ENCODE measurements at regions not wholly inside any gene's neighbourhood (a gene's known extent, or its start where the extent isn't known, plus 50 kb on each side); places are given as distances from the start of the nearest gene placed in this dataset.
"Not testable (repeated sequence)": the region's sequence is repeated elsewhere in the genome, so short reads cannot be mapped to it uniquely, and the experiment has no call there.

GRCh38 chr15:96054621-96055020 lies 275.9 kb upstream of the NR2F2 start:
- no peak for DNase-seq

GRCh38 chr15:96058103-96058851 lies 272.2 kb upstream of the NR2F2 start:
- DNase-seq = no peak

DNA sequence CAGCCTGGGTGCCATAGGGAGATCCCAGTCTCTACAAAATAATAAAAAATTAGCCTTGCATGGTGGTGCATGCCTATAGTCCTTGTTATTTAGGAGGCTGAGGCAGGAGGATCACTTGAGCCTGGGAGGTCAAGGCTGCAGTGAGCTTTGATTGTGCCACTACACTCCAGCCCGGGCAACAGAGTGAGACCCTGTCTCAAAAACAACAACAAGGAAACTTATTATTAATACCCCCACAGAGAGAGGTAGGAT lies 271.7 kb upstream of the NR2F2 start:
- not testable (repeated sequence) for DNase-seq

DNA sequence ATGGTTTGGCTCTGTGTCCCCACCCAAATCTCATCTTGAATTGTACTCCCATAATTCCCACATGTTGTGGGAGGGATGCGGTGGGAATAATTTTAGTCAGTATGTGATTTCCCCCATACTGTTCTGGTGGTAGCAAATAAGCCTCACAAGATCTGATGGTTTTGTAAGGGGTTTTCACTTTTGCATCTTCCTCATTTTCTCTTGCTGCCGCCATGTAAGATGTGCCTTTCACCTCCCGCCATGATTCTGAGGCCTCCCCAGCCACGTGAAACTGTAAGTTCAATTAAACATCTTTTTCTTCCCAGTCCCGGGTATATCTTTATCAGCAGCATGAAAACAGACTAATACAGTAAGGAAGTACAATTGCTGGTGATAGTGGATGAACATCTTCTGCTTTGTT lies 269.9 kb upstream of the NR2F2 start:
- DNase-seq = not testable (repeated sequence)

- no peak for DNase-seq
Observed at GRCh38 chr15:96064351-96064756, 266.1 kb upstream of the NR2F2 start.

DNA sequence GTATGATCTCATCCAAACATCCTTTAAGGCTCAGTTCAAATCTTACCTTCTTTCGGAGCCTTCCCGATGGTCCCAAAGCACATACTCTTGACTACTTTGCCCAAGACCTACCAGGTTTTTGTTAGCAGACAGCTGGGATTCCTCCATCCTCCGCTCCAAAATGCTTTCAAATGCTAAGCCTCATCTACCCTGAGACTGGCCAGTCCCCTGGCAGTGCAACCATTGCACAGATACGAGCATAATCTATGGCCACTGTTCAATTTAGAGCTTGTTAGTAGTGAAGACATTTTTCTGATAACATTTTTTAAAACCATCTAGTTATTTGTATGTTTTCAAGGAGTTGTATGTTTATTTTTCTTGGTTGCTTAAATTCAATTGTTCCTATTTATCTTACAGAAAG lies 264.4 kb upstream of the NR2F2 start:
- no peak for DNase-seq

- DNase-seq = no peak
Observed at GRCh38 chr15:96066852-96067495, 263.5 kb upstream of the NR2F2 start.

DNA sequence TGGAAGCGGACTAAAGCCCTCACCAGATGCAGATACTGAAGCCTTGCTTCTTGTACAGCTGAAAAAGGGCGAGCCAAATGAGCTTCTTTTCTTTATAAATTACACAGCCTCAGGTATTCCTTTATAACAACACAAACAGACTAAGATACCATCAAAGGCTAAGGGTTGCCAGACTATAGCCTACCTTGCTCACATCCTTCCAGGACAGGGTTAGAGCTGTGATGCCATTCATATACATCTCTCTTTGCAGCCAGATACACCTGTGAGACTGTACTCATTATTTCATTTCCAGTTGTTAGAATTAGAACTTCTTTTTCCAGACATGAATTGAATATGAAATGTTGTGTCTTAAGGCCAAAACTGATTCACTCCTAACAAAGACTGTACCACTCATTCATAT lies 262.8 kb upstream of the NR2F2 start:
- no peak for DNase-seq

GRCh38 chr15:96068897-96069296 lies 261.6 kb upstream of the NR2F2 start:
- DNase-seq = no peak

DNA sequence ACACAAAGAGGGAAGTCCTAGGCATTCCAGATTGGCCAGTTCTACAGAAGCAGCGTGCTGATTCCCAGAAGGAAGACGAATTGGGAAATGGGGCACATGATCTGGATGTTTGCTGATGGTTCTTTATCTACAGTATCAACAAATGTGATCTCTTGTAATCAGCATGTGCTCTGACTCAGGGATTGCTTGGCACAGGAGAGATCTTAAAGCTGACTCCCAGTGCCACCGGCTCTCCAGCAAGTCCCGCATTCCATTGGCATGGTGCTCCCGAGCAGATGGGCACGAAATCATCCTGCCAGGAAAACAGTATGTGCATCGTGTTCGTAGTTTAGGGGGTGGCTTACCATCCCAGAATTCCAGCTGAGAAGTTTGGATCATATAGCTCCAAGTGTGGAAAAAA lies 259.9 kb upstream of the NR2F2 start:
- DNase-seq = no peak

DNA sequence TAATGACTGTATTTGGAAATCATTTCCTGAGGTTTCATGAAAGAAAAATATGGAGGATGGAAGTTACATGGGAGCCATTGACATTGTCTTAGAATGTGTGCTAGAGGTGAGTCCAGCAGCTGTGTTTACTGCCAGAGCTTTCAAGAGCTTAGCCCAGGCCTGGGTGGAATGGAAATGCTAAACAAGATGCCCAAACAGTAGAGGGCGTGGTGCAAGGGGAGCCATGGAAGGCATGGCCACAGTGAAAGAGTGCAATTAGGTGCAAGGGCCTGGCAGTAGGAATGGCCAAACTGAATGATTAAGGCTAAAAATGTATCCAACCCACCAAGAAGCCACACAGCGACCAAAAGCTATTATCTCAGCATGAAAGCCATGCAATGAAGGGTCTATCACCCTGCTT lies 257.7 kb upstream of the NR2F2 start:
- DNase-seq = no peak

DNA sequence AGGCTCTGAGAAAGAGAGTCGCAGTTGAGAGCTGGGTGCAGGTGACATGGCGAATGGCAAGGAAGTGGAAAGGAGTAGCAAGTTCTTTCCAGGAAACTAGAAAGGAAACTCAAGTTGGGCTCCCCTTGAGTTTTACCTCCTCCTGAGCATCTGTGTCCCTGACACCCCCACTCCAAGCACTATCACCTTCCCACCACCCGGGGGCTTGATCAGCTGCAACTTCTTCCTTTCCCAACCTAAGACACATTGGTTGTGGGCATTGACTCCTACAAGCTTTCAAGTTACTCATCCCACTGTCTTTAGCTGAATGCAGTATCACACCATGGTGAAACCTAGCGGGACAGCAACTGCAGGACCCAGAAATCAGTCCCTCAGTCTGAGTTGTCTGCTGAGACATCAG lies 256.6 kb upstream of the NR2F2 start:
- no peak for DNase-seq

DNA sequence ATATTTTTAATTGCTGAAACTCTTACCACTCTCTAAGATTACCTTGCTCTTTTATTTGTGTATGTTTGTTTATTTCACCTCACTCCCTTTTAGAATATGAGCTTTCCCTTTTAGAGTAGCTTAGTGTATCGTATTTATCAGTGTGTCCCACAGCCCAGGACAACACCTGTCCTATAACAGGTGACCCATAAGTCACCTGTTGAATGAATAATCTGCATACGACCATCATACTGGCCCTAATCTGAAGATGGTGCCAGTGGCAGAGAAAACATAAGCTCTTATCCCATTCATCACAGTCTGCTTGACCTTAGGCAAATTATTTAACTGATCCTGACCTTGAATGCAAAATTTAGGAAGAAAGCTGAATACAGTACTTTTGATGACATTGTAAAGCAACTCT lies 254.6 kb upstream of the NR2F2 start:
- DNase-seq = no peak

- DNase-seq = no peak
Observed at GRCh38 chr15:96076350-96076749, 254.2 kb upstream of the NR2F2 start.

- no peak for DNase-seq
Observed at GRCh38 chr15:96079041-96079440, 251.5 kb upstream of the NR2F2 start.

- no peak for DNase-seq
Observed at GRCh38 chr15:96079882-96080281, 250.6 kb upstream of the NR2F2 start.

- DNase-seq = no peak
Observed at GRCh38 chr15:96086164-96086563, 244.3 kb upstream of the NR2F2 start.

- DNase-seq = no peak
Observed at GRCh38 chr15:96087180-96087884, 243.2 kb upstream of the NR2F2 start.

GRCh38 chr15:96088650-96089049 lies 241.8 kb upstream of the NR2F2 start:
- no peak for DNase-seq

- no peak for DNase-seq
Observed at GRCh38 chr15:96089405-96090058, 241.0 kb upstream of the NR2F2 start.

- DNase-seq = no peak
Observed at GRCh38 chr15:96092186-96092585, 238.3 kb upstream of the NR2F2 start.

- no peak for DNase-seq
Observed at GRCh38 chr15:96093063-96093462, 237.4 kb upstream of the NR2F2 start.

GRCh38 chr15:96097661-96098060 lies 232.8 kb upstream of the NR2F2 start:
- no peak for DNase-seq

GRCh38 chr15:96102631-96103030 lies 227.9 kb upstream of the NR2F2 start:
- no peak for DNase-seq

All from NCI-H2081 treated with DMSO at 0.1 percent for 48 hours (cell line).